Fibroblast of the conjunctiva (primary cell): ENCODE measurements at regions not wholly inside any gene's neighbourhood (a gene's known extent, or its start where the extent isn't known, plus 50 kb on each side); places are given as distances from the start of the nearest gene placed in this dataset.
A peak's percentile ranks its signal among the peaks of the same experiment; 100 is the strongest.
"Not testable (repeated sequence)": the region's sequence is repeated elsewhere in the genome, so short reads cannot be mapped to it uniquely, and the experiment has no call there.

ENCODE experiments used
- DNase-seq: peaks from one replicate; pipeline ENCODE4 v3.0.0-alpha.2; 2010; ENCODE audit warnings: low read depth

GRCh38 chr11:127843483-127844396 is 743.6 kb downstream of the ETS1 start:
- DNase-seq, result peak; percentile 21

GRCh38 chr11:127825183-127825582 is 762.2 kb downstream of the ETS1 start:
- no peak for DNase-seq

GRCh38 chr11:127818625-127819024 is 768.7 kb downstream of the ETS1 start:
- no peak for DNase-seq

DNA sequence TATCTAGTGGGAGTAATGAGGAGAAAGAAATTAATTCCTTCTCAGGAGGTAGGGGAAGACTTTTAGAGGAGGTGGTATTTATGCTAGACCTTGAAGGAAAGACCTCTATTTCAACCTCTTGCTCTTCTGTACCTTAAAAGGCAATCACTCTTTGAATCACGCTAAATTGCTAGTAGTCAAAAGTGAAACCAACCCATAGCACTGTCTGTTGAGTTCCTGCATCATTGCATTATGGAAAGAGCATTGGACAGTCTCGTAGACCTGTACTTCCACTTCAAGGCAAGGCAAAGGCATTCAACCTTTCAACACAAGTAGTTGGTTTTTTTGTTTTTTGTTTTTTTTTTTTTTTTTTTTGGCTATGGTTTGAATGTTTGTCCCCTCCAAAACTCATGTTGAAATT is 770.4 kb downstream of the ETS1 start:
- DNase-seq, result no peak

DNA sequence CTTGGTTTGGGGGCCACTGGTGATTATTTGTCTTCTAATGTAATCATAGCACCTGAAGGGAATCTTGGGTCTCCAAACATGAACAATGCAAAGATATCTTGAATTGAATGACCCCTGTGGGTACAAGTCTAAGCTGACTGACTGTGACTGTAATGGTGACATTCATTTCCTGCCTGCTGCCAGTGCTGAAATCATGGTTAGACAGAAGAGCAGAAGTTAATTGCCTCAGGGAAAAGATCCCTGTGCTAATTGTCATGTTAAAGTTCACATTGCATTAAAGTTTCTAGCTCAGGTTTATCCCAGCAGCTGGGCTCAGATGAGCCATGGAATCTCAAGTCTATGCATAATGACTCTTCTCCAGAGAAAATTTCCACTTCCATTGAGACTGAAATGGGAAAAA is 772.0 kb downstream of the ETS1 start:
- DNase-seq, result no peak

DNA sequence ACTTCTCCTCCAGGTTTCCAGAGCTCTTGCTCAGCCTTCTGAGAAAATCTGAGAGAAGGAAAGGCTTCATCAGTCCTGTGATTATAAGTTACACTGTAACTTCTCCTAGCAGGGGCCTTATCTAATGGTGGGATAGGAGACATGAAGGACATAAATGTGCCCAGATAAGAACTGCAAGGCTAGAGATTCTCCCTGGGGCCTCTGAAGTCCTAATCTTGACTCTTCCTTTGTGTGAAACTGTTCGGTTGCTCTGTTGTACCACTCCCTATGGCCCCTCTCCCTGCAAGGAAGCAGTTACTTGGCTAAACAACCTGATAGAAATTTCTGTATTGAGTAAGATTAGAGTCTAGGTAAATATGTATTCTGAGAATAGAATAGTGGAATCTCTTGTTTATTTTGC is 780.9 kb downstream of the ETS1 start:
- no peak for DNase-seq

- DNase-seq, result no peak
Measured at GRCh38 chr11:127805771-127806170, 781.6 kb downstream of the ETS1 start.

DNA sequence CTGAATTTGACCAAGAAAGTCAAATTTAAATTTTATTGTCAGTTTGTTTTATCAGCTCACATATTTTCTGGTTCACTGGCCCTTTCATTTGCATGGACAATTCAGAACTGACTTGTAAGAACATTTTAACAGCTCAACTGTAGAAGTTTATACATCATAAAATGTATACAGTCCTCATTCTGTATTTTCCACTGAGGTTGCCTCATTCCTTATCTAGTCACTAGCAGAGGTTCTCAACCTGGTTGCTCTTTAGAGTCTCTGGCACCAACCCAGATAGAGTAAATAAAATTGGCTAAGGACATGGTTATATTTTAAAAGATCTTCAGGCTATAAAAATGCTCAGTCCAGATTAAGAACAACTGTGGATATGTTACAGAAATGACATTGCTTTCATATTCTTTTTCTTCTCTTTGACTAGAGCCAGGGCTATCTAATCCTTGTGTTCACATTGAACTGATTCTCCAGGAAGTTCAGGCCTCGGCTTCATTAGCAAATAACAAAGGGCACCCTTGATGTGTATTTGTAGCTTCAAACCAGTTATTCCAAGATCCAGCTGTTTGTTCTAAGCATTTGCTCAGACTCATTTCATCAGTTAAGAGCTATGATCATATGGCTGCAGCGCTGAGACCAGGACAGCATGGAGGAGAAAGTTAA is 782.5 kb downstream of the ETS1 start:
- no peak for DNase-seq

- DNase-seq, result no peak
Measured at GRCh38 chr11:127803755-127804154, 783.6 kb downstream of the ETS1 start.

DNA sequence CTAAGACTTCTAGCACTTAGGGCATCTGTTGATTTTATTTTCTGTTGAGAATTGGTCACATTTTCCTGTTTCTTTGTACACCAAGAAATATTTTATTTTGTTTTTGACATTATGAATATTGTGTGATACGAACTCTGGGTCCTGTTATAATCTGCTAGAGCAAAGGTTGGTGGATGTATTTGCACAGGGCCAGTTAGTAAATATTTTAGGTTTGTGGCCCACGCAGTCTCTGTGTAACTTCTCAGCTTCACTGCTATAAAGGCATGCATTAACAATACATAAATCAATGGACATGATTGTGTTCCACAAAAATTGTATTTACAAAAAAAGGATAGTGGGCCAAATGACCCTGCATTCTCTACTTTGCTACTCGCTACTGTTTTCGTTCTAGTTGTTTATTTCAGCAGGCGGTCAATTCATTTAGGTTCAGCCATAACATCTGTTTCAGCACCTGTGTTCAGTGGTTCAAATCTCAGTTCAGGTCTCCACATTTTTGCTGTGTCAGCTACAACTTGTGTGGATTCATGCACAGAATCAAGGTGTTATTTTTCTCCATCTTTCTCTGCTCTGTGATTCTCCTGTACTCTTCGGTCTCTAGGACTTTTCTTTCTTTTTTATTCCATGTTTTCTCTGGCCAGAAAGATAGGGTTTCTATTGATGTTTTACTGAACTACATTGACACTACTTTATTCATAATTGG is 786.2 kb downstream of the ETS1 start:
- no peak for DNase-seq

DNA sequence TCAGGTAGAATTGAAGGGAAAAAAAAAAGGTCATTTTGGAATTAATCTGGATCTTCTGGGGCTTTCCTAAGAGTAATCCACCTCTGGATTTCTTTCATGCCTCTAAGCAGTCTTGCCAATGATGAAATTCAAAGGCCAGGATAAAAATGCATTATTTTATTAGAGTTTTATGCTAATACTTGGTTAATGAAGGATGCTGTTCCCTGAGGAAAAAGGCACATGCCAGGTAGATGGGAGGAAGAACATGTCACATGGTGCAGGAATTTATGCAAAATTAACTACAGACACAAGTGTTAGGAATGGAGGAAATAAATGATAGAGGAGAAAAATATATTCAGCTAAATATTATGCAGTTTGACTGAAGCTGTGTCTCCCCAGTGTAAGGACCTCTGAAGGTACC is 792.0 kb downstream of the ETS1 start:
- DNase-seq, result no peak

DNA sequence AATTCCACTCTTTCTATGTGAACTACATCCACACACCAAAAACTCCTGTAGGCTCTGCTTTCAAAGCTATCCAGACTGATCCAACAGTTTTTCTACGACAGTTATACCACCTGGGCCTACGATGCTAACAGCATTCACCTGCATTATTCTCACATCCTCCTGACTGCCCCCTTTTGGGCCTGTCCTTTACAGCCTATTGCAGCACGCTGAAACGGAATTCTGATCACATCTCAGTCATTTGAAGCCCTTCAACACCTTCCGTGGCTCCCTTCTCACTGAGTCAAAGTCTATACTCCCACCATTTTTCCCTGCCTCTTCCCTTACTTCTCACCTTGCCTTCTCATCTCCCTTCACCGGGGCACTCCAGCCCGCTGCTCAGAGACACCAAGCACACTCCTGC is 791.3 kb upstream of the KIRREL3 start:
- DNase-seq, result no peak

- no peak for DNase-seq
Measured at GRCh38 chr11:127790592-127790991, 790.0 kb upstream of the KIRREL3 start.

- no peak for DNase-seq
Measured at GRCh38 chr11:127789927-127790326, 789.4 kb upstream of the KIRREL3 start.

GRCh38 chr11:127772938-127773337 is 772.4 kb upstream of the KIRREL3 start:
- not testable (repeated sequence) for DNase-seq

DNA sequence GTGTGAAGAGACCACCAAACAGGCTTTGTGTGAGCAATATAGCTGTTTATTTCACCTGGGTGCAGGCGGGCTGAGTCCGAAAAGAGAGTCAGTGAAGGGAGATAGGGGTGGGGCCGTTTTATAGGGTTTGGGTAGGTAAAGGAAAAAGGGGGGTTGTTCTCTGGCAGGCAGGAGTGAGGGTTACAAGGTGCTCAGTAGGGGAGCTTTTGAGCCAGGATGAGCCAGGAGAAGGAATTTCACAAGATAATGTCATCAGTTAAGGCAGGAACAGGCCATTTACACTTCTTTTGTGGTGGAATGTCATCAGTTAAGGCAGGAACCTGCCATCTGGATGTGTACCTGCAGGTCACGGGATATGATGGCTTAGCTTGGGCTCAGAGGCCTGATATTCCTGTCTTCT is 768.4 kb upstream of the KIRREL3 start:
- DNase-seq, result not testable (repeated sequence)

GRCh38 chr11:127766734-127767133 is 766.2 kb upstream of the KIRREL3 start:
- no peak for DNase-seq

- DNase-seq, result no peak
Measured at GRCh38 chr11:127738771-127739286, 738.3 kb upstream of the KIRREL3 start.

GRCh38 chr11:127737499-127737898 is 736.9 kb upstream of the KIRREL3 start:
- DNase-seq, result no peak

GRCh38 chr11:127733552-127733951 is 733.0 kb upstream of the KIRREL3 start:
- no peak for DNase-seq

GRCh38 chr11:127726367-127726766 is 725.8 kb upstream of the KIRREL3 start:
- no peak for DNase-seq

- DNase-seq, result no peak
Measured at GRCh38 chr11:127723714-127724113, 723.1 kb upstream of the KIRREL3 start.

- DNase-seq, result no peak
Measured at GRCh38 chr11:127713226-127713625, 712.7 kb upstream of the KIRREL3 start.
